WTC11 (cell line): ENCODE measurements at regions not wholly inside any gene's neighbourhood (a gene's known extent, or its start where the extent isn't known, plus 50 kb on each side); places are given as distances from the start of the nearest gene placed in this dataset.

Experiments used
- NFYB ChIP-seq: sonication (generic); formaldehyde crosslinking; conservative IDR thresholded peaks from 2 replicates; pipeline ENCODE4 v1.8.0; 2022; ENCODE audit warnings: low read depth, missing genetic modification reagents
- TEAD4 ChIP-seq: sonication (generic); formaldehyde crosslinking; IDR thresholded peaks from 2 replicates; pipeline ENCODE4 v1.8.0; 2022; ENCODE audit warnings: mild to moderate bottlenecking, missing genetic modification reagents
- ZNF263 ChIP-seq: sonication (generic); formaldehyde crosslinking; IDR thresholded peaks from 2 replicates; pipeline ENCODE4 v1.8.1; 2022; ENCODE audit warnings: low read depth, mild to moderate bottlenecking, moderate library complexity, missing genetic modification reagents
- TF ChIP-seq, protein P1 (sequence below): sonication (generic); formaldehyde crosslinking; IDR thresholded peaks from 2 replicates; pipeline ENCODE4 v1.8.1; 2022; ENCODE audit warnings: missing genetic modification reagents, borderline replicate concordance

DNA sequence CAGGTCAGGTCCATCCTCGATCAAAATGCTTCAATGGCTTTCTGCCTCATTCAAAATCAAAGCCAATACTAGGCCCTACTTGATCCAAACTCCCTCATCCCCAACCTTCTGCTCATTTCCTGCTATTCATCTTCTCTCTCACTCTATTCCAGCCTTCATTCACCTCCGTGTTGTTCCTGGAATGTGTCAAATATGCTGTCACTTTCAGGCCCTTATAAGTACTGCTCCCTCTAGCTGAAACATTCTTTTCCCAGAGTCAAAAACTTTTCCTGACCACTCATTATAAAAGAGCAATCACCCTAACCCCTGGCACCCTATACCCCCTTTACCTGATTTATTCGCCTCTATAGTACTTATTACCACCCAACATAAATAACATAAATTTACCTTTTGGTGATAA, 303.7 kb upstream of the PMFBP1 start:
- TF ChIP-seq ZNF263 (no peak), NFYB (CRISPR knock-in tag) (no peak), TEAD4 (CRISPR knock-in tag) (no peak)
- TF ChIP-seq, protein P1, sequence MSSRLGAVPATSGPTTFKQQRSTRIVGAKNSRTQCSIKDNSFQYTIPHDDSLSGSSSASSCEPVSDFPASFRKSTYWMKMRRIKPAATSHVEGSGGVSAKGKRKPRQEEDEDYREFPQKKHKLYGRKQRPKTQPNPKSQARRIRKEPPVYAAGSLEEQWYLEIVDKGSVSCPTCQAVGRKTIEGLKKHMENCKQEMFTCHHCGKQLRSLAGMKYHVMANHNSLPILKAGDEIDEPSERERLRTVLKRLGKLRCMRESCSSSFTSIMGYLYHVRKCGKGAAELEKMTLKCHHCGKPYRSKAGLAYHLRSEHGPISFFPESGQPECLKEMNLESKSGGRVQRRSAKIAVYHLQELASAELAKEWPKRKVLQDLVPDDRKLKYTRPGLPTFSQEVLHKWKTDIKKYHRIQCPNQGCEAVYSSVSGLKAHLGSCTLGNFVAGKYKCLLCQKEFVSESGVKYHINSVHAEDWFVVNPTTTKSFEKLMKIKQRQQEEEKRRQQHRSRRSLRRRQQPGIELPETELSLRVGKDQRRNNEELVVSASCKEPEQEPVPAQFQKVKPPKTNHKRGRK = no peak
